HEK293 (cell line): ENCODE measurements at regions not wholly inside any gene's neighbourhood (a gene's known extent, or its start where the extent isn't known, plus 50 kb on each side); places are given as distances from the start of the nearest gene placed in this dataset.
"Not testable (repeated sequence)": the region's sequence is repeated elsewhere in the genome, so short reads cannot be mapped to it uniquely, and the experiment has no call there.

Source experiments
- CTCF ChIA-PET: fragments of 350-600 bp; formaldehyde crosslinking; extraction: SDS; loops from one replicate; lab custom pipeline; 2021; ENCODE audit warnings: antibody characterized with exemption; lab: Yijun Ruan, JAX
- POLR2A ChIA-PET: fragments of 300-600 bp; formaldehyde crosslinking; extraction: SDS; loops from one replicate; lab custom pipeline; 2020; ENCODE audit warnings: antibody characterized with exemption, inconsistent platforms; lab: Yijun Ruan, JAX
- H3K27ac ChIP-seq: fragments of 200-500 bp; sonication (Bioruptor generic); 2 replicates; pipeline ENCODE4 v1.5.1; 2014; ENCODE audit warnings: low read depth, low read length, control low read depth, inconsistent platforms; ENCODE audit errors: extremely low read depth
- H3K36me3 ChIP-seq, 2 experiments: fragments of 200-500 bp in 1 of 2; sonication (Bioruptor generic) in 1 of 2; 1 replicate in 1 of 2; 2 replicates in 1 of 2; pipeline ENCODE4 v1.5.1; 2014 to 2017; ENCODE audit warnings: inconsistent platforms in 2 of 2, low read length in 2 of 2; ENCODE audit not compliant: control insufficient read depth in 2 of 2, insufficient read depth in 1 of 2
- H3K4me1 ChIP-seq: fragments of 200-500 bp; sonication (Bioruptor generic); 2 replicates; pipeline ENCODE4 v1.5.1; 2014; ENCODE audit warnings: mild to moderate bottlenecking, low read length, inconsistent platforms; ENCODE audit not compliant: control insufficient read depth, insufficient read depth
- H3K4me3 ChIP-seq: 2 replicates; pipeline ENCODE4 v1.5.1; 2011; ENCODE audit warnings: low read depth, mild to moderate bottlenecking, control low read depth, low read length, moderate library complexity
- H3K9me3 ChIP-seq: fragments of 200-500 bp; sonication (Bioruptor generic); 2 replicates; pipeline ENCODE4 v1.5.1; 2014; ENCODE audit warnings: low read depth, low read length, inconsistent platforms; ENCODE audit not compliant: control insufficient read depth, insufficient read depth
- BCL11B ChIP-seq: fragments of 450-650 bp; formaldehyde crosslinking; IDR thresholded peaks from 2 replicates; pipeline ENCODE4 v1.5.1; 2016; ENCODE audit warnings: low read depth, missing biosample characterization, missing genetic modification characterization
- GLIS2 ChIP-seq: fragments of 450-650 bp; formaldehyde crosslinking; IDR thresholded peaks from 2 replicates; pipeline ENCODE4 v1.5.1; 2016; ENCODE audit warnings: missing biosample characterization, missing genetic modification characterization
- SP2 ChIP-seq: fragments of 450-650 bp; formaldehyde crosslinking; IDR thresholded peaks from 2 replicates; pipeline ENCODE4 v1.5.1; 2016; ENCODE audit warnings: missing biosample characterization, missing genetic modification characterization
- SP3 ChIP-seq: fragments of 450-650 bp; formaldehyde crosslinking; IDR thresholded peaks from 2 replicates; pipeline ENCODE4 v1.5.1; 2016; ENCODE audit warnings: missing biosample characterization, missing genetic modification characterization
- TCF7L2 ChIP-seq: IDR thresholded peaks from 2 replicates; pipeline ENCODE4 v1.6.1; 2011; ENCODE audit warnings: low read depth, mild to moderate bottlenecking, inconsistent platforms, low read length, moderate library complexity, borderline replicate concordance
- YY2 ChIP-seq: fragments of 450-650 bp; formaldehyde crosslinking; IDR thresholded peaks from 2 replicates; pipeline ENCODE4 v1.5.1; 2016; ENCODE audit warnings: missing biosample characterization, missing genetic modification characterization
- ZBTB8A ChIP-seq: fragments of 450-650 bp; formaldehyde crosslinking; IDR thresholded peaks from 2 replicates; pipeline ENCODE4 v1.5.1; 2016; ENCODE audit warnings: missing biosample characterization, missing genetic modification characterization
- ZFP37 ChIP-seq: fragments of 450-650 bp; formaldehyde crosslinking; IDR thresholded peaks from 2 replicates; pipeline ENCODE4 v1.5.1; 2016; ENCODE audit warnings: missing biosample characterization, missing genetic modification characterization
- ZFP41 ChIP-seq: fragments of 450-650 bp; formaldehyde crosslinking; IDR thresholded peaks from 2 replicates; pipeline ENCODE4 v1.5.1; 2016; ENCODE audit warnings: missing biosample characterization, missing genetic modification characterization, borderline replicate concordance
- ZFP69B ChIP-seq: fragments of 450-650 bp; formaldehyde crosslinking; IDR thresholded peaks from 2 replicates; pipeline ENCODE4 v1.5.1; 2016; ENCODE audit warnings: missing biosample characterization, missing genetic modification characterization
- ZNF112 ChIP-seq: fragments of 450-650 bp; formaldehyde crosslinking; IDR thresholded peaks from 2 replicates; pipeline ENCODE4 v1.5.0; 2017; ENCODE audit warnings: missing biosample characterization, missing genetic modification characterization
- ZNF169 ChIP-seq: fragments of 450-650 bp; formaldehyde crosslinking; IDR thresholded peaks from 2 replicates; pipeline ENCODE4 v1.5.1; 2016; ENCODE audit warnings: missing biosample characterization, missing genetic modification characterization
- ZNF211 ChIP-seq: fragments of 450-650 bp; formaldehyde crosslinking; IDR thresholded peaks from 2 replicates; pipeline ENCODE4 v1.5.1; 2016; ENCODE audit warnings: low read depth, missing biosample characterization, missing genetic modification characterization
- ZNF266 ChIP-seq: fragments of 450-650 bp; formaldehyde crosslinking; IDR thresholded peaks from 2 replicates; pipeline ENCODE4 v1.5.1; 2016; ENCODE audit warnings: missing biosample characterization, missing genetic modification characterization, low read depth
- ZNF433 ChIP-seq: fragments of 450-650 bp; formaldehyde crosslinking; IDR thresholded peaks from 2 replicates; pipeline ENCODE4 v1.5.1; 2016; ENCODE audit warnings: missing biosample characterization, missing genetic modification characterization, low read depth
- ZNF529 ChIP-seq: fragments of 450-650 bp; formaldehyde crosslinking; IDR thresholded peaks from 2 replicates; pipeline ENCODE4 v1.5.1; 2017; ENCODE audit warnings: missing genetic modification characterization, missing biosample characterization; ENCODE audit not compliant: insufficient replicate concordance
- ZNF560 ChIP-seq: fragments of 450-650 bp; formaldehyde crosslinking; IDR thresholded peaks from 2 replicates; pipeline ENCODE4 v1.5.1; 2017; ENCODE audit warnings: missing biosample characterization, missing genetic modification characterization, borderline replicate concordance
- ZNF621 ChIP-seq: fragments of 450-650 bp; formaldehyde crosslinking; IDR thresholded peaks from 2 replicates; pipeline ENCODE4 v1.5.1; 2017; ENCODE audit warnings: missing biosample characterization, missing genetic modification characterization
- ZNF623 ChIP-seq: fragments of 450-650 bp; formaldehyde crosslinking; IDR thresholded peaks from 2 replicates; pipeline ENCODE4 v1.5.1; 2016; ENCODE audit warnings: missing biosample characterization, missing genetic modification characterization
- ZNF707 ChIP-seq: fragments of 450-650 bp; formaldehyde crosslinking; IDR thresholded peaks from 2 replicates; pipeline ENCODE4 v1.5.1; 2016; ENCODE audit warnings: missing biosample characterization, missing genetic modification characterization
- ZNF747 ChIP-seq: fragments of 450-650 bp; formaldehyde crosslinking; IDR thresholded peaks from 2 replicates; pipeline ENCODE4 v1.5.1; 2016; ENCODE audit warnings: missing biosample characterization, missing genetic modification characterization
- ZNF837 ChIP-seq: fragments of 450-650 bp; formaldehyde crosslinking; IDR thresholded peaks from 2 replicates; pipeline ENCODE4 v1.5.1; 2016; ENCODE audit warnings: missing biosample characterization, missing genetic modification characterization
- TF ChIP-seq, protein P1 (sequence below): fragments of 450-650 bp; formaldehyde crosslinking; IDR thresholded peaks from 2 replicates; pipeline ENCODE4 v1.5.1; 2016; ENCODE audit warnings: missing biosample characterization, missing genetic modification characterization
- TF ChIP-seq, protein P2 (sequence below): fragments of 450-650 bp; formaldehyde crosslinking; IDR thresholded peaks from 2 replicates; pipeline ENCODE4 v1.5.1; 2017; ENCODE audit warnings: missing biosample characterization, mild to moderate bottlenecking, missing genetic modification characterization, moderate library complexity

DNA sequence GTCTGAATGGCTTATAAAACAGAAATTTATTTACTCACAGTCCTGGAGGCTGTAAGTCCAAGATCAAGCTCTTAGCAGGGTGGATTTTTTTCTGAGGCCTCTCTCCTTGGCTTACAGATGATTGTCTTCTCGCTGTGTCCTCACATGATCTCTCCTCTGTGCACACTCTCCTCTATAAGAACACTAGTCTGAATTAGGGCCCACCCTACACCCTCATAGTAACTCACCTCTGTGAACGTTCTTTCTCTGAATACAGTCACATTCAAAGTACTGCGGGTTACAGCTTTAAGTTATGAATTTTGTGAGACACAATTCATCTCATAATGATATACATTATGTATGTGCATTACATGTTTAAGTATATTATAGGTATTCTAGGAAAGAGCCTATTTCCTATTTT lies 135.7 kb upstream of the ATXN7L3B start:
- TF ChIP-seq YY2 (tag by site-specific recombination) (no peak), ZNF560 (tag by site-specific recombination) (no peak), ZNF529 (tag by site-specific recombination) (no peak), ZNF266 (tag by site-specific recombination) (no peak), SP2 (tag by site-specific recombination) (no peak), ZNF169 (tag by site-specific recombination) (no peak), ZNF747 (tag by site-specific recombination) (no peak), ZBTB8A (tag by site-specific recombination) (no peak), ZNF433 (tag by site-specific recombination) (no peak), ZFP37 (no peak), ZNF112 (no peak), ZNF837 (tag by site-specific recombination) (no peak), SP3 (tag by site-specific recombination) (no peak), GLIS2 (tag by site-specific recombination) (no peak), ZNF621 (tag by site-specific recombination) (no peak)
- TF ChIP-seq, protein P1, sequence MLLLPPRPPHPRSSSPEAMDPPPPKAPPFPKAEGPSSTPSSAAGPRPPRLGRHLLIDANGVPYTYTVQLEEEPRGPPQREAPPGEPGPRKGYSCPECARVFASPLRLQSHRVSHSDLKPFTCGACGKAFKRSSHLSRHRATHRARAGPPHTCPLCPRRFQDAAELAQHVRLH (tag by site-specific recombination), result no peak
- TF ChIP-seq, protein P2, sequence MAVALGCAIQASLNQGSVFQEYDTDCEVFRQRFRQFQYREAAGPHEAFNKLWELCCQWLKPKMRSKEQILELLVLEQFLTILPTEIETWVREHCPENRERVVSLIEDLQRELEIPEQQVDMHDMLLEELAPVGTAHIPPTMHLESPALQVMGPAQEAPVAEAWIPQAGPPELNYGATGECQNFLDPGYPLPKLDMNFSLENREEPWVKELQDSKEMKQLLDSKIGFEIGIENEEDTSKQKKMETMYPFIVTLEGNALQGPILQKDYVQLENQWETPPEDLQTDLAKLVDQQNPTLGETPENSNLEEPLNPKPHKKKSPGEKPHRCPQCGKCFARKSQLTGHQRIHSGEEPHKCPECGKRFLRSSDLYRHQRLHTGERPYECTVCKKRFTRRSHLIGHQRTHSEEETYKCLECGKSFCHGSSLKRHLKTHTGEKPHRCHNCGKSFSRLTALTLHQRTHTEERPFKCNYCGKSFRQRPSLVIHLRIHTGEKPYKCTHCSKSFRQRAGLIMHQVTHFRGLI (tag by site-specific recombination), result no peak
- TF ChIP-seq, all 188 proteins: peak for 0
- Histone ChIP-seq H3K27ac (no peak overlapping the region), H3K4me3 (no peak overlapping the region), H3K9me3 (no peaks in the 10 kb centered on the region), H3K4me1 (no peaks in the 10 kb centered on the region), H3K36me3 (no peaks in the 10 kb centered on the region)
- POLR2A ChIA-PET, result no interaction called here
- CTCF ChIA-PET, result no interaction called here

GRCh38 chr12:74403221-74403470 lies 134.5 kb upstream of the ATXN7L3B start:
- H3K36me3 ChIP-seq, H3K4me1 ChIP-seq, H3K4me3 ChIP-seq, POLR2A ChIA-PET, H3K9me3 ChIP-seq, H3K27ac ChIP-seq, CTCF ChIA-PET: not testable (repeated sequence)

- Histone ChIP-seq H3K9me3 (no peaks in the 10 kb centered on the region), H3K4me3 (no peak overlapping the region), H3K27ac (no peak overlapping the region), H3K36me3 (no peaks in the 10 kb centered on the region)
- CTCF ChIA-PET, result no interaction called here
- TF ChIP-seq BCL11B (tag by site-specific recombination), result no peak
- no peak for TF ChIP-seq ZNF623
- TF ChIP-seq ZNF707, result no peak
- TF ChIP-seq TCF7L2, result no peak
- TF ChIP-seq ZFP41 (tag by site-specific recombination), result no peak
- no peak for TF ChIP-seq ZNF211 (tag by site-specific recombination)
- no peak for TF ChIP-seq ZFP69B
- TF ChIP-seq, all 188 proteins: peak for 0
- POLR2A ChIA-PET, result no interaction called here
- no peaks in the 10 kb centered on the region for H3K4me1 ChIP-seq
Measured at GRCh38 chr12:74408601-74409166, 129.0 kb upstream of the ATXN7L3B start.
